ENCODE measurements at regions not wholly inside any gene's neighbourhood (a gene's known extent, or its start where the extent isn't known, plus 50 kb on each side); places are given as distances from the start of the nearest gene placed in this dataset.

DNA sequence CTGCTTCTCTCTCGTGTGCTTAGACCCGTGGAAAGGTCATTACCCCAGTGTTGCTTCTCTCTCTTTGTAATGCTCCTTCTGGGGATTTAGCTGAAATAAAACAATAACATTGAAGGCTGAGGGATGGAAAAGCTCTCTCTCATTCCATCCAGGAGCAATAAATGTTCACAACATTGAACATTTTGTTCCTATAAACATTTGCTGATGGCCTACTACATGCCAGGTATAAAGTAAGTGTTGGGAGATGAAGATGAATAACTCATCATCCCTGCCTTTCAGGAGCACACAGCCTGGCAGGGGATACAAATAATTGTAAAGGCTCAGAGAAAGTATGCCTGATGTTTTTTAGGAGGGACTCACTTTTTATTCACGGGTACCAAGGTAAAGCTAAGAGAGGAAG is 158.1 kb downstream of the KDR start:
- POLR2A ChIA-PET: no interaction called here
- BruUV-seq (replicated peaks): no TSS peak
- TF ChIP-seq, protein P1, sequence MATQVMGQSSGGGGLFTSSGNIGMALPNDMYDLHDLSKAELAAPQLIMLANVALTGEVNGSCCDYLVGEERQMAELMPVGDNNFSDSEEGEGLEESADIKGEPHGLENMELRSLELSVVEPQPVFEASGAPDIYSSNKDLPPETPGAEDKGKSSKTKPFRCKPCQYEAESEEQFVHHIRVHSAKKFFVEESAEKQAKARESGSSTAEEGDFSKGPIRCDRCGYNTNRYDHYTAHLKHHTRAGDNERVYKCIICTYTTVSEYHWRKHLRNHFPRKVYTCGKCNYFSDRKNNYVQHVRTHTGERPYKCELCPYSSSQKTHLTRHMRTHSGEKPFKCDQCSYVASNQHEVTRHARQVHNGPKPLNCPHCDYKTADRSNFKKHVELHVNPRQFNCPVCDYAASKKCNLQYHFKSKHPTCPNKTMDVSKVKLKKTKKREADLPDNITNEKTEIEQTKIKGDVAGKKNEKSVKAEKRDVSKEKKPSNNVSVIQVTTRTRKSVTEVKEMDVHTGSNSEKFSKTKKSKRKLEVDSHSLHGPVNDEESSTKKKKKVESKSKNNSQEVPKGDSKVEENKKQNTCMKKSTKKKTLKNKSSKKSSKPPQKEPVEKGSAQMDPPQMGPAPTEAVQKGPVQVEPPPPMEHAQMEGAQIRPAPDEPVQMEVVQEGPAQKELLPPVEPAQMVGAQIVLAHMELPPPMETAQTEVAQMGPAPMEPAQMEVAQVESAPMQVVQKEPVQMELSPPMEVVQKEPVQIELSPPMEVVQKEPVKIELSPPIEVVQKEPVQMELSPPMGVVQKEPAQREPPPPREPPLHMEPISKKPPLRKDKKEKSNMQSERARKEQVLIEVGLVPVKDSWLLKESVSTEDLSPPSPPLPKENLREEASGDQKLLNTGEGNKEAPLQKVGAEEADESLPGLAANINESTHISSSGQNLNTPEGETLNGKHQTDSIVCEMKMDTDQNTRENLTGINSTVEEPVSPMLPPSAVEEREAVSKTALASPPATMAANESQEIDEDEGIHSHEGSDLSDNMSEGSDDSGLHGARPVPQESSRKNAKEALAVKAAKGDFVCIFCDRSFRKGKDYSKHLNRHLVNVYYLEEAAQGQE (IDR thresholded peaks at IDR 0.05; ENCODE audit: insufficient read depth in 1 of 2, low read depth in 2 of 2, low read length in 1 of 2): no peak
- TF ChIP-seq, protein P2, sequence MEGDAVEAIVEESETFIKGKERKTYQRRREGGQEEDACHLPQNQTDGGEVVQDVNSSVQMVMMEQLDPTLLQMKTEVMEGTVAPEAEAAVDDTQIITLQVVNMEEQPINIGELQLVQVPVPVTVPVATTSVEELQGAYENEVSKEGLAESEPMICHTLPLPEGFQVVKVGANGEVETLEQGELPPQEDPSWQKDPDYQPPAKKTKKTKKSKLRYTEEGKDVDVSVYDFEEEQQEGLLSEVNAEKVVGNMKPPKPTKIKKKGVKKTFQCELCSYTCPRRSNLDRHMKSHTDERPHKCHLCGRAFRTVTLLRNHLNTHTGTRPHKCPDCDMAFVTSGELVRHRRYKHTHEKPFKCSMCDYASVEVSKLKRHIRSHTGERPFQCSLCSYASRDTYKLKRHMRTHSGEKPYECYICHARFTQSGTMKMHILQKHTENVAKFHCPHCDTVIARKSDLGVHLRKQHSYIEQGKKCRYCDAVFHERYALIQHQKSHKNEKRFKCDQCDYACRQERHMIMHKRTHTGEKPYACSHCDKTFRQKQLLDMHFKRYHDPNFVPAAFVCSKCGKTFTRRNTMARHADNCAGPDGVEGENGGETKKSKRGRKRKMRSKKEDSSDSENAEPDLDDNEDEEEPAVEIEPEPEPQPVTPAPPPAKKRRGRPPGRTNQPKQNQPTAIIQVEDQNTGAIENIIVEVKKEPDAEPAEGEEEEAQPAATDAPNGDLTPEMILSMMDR (IDR thresholded peaks at IDR 0.05): no peak
- TF ChIP-seq SIN3A (IDR thresholded peaks at IDR 0.05; ENCODE audit: borderline replicate concordance, insufficient read depth, low read depth, low read length) (no peak), POLR2AphosphoS5 (IDR thresholded peaks at IDR 0.05; ENCODE audit: low read depth, low read length) (no peak), TCF7L2 (IDR thresholded peaks at IDR 0.05; ENCODE audit: low read depth, low read length) (no peak)
- intact Hi-C loops (cut with micrococcal nuclease; ENCODE audit: unreplicated experiment): loop anchor here (10.0 kb wide), 1 partner anchor 292 kb away; no protein-coding TSS in a partner anchor
- no peaks in the 10 kb centered on the region for H3K9me3 ChIP-seq (ENCODE audit: control insufficient read depth, insufficient read depth, low read depth, low read length)
- in situ Hi-C loops (cut with HindIII; ENCODE audit: low pct_unique_long_range_greater_than_20kb, low sequenced_read_pairs): no loop called here
- H3K4me1 ChIP-seq (ENCODE audit: control insufficient read depth, insufficient read depth, low read length): no peaks in the 10 kb centered on the region
- H3K27me3 ChIP-seq (ENCODE audit: control insufficient read depth, insufficient read depth, low read length): no peaks in the 10 kb centered on the region
- no peaks in the 10 kb centered on the region for H3K36me3 ChIP-seq (ENCODE audit: control insufficient read depth, insufficient read depth, low read length)
- H3K27ac ChIP-seq (ENCODE audit: low read length): no peak overlapping the region
- H3K4me3 ChIP-seq (ENCODE audit: low read depth in 2 of 2, low read length in 2 of 2): no peak overlapping the region
- no peak for DNase-seq (ENCODE audit: low read depth, low spot score)
- ATAC-seq: no peak
- CTCF ChIA-PET: no interaction called here

DNA sequence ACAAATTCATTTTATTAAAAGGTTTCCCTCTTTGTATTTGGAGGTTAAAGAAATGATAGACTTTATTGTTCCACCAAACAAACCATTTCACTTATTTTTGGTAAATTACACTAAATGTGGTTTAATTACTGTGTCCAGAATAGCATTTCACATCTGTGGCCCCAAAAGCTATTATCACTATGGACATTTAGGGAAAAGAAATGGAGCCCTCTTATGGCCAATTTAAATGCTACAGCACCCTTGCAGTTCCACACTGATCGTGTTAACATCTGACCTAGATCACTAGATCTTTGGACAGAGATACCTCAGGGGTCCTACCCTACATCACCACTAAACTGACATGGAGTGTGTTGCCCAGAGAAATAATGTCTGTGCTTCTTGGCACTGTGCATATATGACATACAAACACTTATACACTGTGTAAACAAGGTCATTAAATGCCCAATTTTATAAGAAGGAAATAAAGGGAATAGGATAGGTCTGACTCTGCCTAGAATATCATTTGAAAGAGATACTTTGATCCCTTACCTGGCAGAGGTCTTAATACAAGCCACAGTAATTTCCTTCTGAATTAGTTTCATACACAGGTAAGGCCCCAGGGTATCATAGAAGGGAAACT is 163.9 kb downstream of the KDR start:
- BruUV-seq (replicated peaks): no TSS peak
- in situ Hi-C loops (cut with HindIII; ENCODE audit: low pct_unique_long_range_greater_than_20kb, low sequenced_read_pairs): no loop called here
- DNase-seq (ENCODE audit: low read depth, low spot score): peak; percentile 2

More for the DNA sequence above, 163.9 kb downstream of the KDR start:
- ATAC-seq: peak; percentile 58; the same call in 1 of the 2 replicates
- H3K4me1 ChIP-seq (ENCODE audit: control insufficient read depth, insufficient read depth, low read length): no peaks in the 10 kb centered on the region
- POLR2A ChIA-PET: no interaction called here
- H3K36me3 ChIP-seq (ENCODE audit: control insufficient read depth, insufficient read depth, low read length): no peaks in the 10 kb centered on the region
- CTCF ChIA-PET: no interaction called here
- no peaks in the 10 kb centered on the region for H3K27me3 ChIP-seq (ENCODE audit: control insufficient read depth, insufficient read depth, low read length)
- TF ChIP-seq, protein P1 (IDR thresholded peaks at IDR 0.05; ENCODE audit: insufficient read depth in 1 of 2, low read depth in 2 of 2, low read length in 1 of 2): no peak
- no peak for TF ChIP-seq POLR2AphosphoS5 (IDR thresholded peaks at IDR 0.05; ENCODE audit: low read depth, low read length)
- TF ChIP-seq TCF7L2 (IDR thresholded peaks at IDR 0.05; ENCODE audit: low read depth, low read length): no peak
- TF ChIP-seq, protein P2 (IDR thresholded peaks at IDR 0.05): peak; percentile 57
- H3K4me3 ChIP-seq (ENCODE audit: low read depth in 2 of 2, low read length in 2 of 2): no peak overlapping the region
- no peak overlapping the region for H3K27ac ChIP-seq (ENCODE audit: low read length)
- H3K9me3 ChIP-seq (ENCODE audit: control insufficient read depth, insufficient read depth, low read depth, low read length): no peaks in the 10 kb centered on the region
- intact Hi-C loops (cut with micrococcal nuclease; ENCODE audit: unreplicated experiment): loop anchor here (5.0 to 10.0 kb wide), 2 partner anchors 287 to 639 kb away; no protein-coding TSS in a partner anchor

All from Panc1 (cell line).